HEK293 (cell line): ENCODE measurements at regions not wholly inside any gene's neighbourhood (a gene's known extent, or its start where the extent isn't known, plus 50 kb on each side); places are given as distances from the start of the nearest gene placed in this dataset.

ENCODE experiments used
- CTCF ChIA-PET: fragments of 350-600 bp; formaldehyde crosslinking; extraction: SDS; loops from one replicate; lab custom pipeline; 2021; ENCODE audit warnings: antibody characterized with exemption; lab: Yijun Ruan, JAX
- POLR2A ChIA-PET: fragments of 300-600 bp; formaldehyde crosslinking; extraction: SDS; loops from one replicate; lab custom pipeline; 2020; ENCODE audit warnings: antibody characterized with exemption, inconsistent platforms; lab: Yijun Ruan, JAX
- H3K27ac ChIP-seq: fragments of 200-500 bp; sonication (Bioruptor generic); 2 replicates; pipeline ENCODE4 v1.5.1; 2014; ENCODE audit warnings: low read depth, low read length, control low read depth, inconsistent platforms; ENCODE audit errors: extremely low read depth
- H3K36me3 ChIP-seq, 2 experiments: fragments of 200-500 bp in 1 of 2; sonication (Bioruptor generic) in 1 of 2; 1 replicate in 1 of 2; 2 replicates in 1 of 2; pipeline ENCODE4 v1.5.1; 2014 to 2017; ENCODE audit warnings: inconsistent platforms in 2 of 2, low read length in 2 of 2; ENCODE audit not compliant: control insufficient read depth in 2 of 2, insufficient read depth in 1 of 2
- H3K4me1 ChIP-seq: fragments of 200-500 bp; sonication (Bioruptor generic); 2 replicates; pipeline ENCODE4 v1.5.1; 2014; ENCODE audit warnings: mild to moderate bottlenecking, low read length, inconsistent platforms; ENCODE audit not compliant: control insufficient read depth, insufficient read depth
- H3K4me3 ChIP-seq: 2 replicates; pipeline ENCODE4 v1.5.1; 2011; ENCODE audit warnings: low read depth, mild to moderate bottlenecking, control low read depth, low read length, moderate library complexity
- H3K9me3 ChIP-seq: fragments of 200-500 bp; sonication (Bioruptor generic); 2 replicates; pipeline ENCODE4 v1.5.1; 2014; ENCODE audit warnings: low read depth, low read length, inconsistent platforms; ENCODE audit not compliant: control insufficient read depth, insufficient read depth
- BCL11B ChIP-seq: fragments of 450-650 bp; formaldehyde crosslinking; IDR thresholded peaks from 2 replicates; pipeline ENCODE4 v1.5.1; 2016; ENCODE audit warnings: low read depth, missing biosample characterization, missing genetic modification characterization
- BCL6B ChIP-seq: fragments of 450-650 bp; formaldehyde crosslinking; IDR thresholded peaks from 2 replicates; pipeline ENCODE4 v1.5.1; 2017; ENCODE audit warnings: missing biosample characterization, missing genetic modification characterization
- GLI2 ChIP-seq: fragments of 450-650 bp; formaldehyde crosslinking; IDR thresholded peaks from 2 replicates; pipeline ENCODE4; 2017; ENCODE audit warnings: missing biosample characterization, missing genetic modification characterization, low read depth, borderline replicate concordance
- GLI4 ChIP-seq: fragments of 450-650 bp; formaldehyde crosslinking; IDR thresholded peaks from 2 replicates; pipeline ENCODE4 v1.5.1; 2016; ENCODE audit warnings: missing biosample characterization, missing genetic modification characterization
- INSM2 ChIP-seq: fragments of 450-650 bp; formaldehyde crosslinking; IDR thresholded peaks from 2 replicates; pipeline ENCODE4 v1.5.1; 2016; ENCODE audit warnings: missing biosample characterization, missing genetic modification characterization
- KLF16 ChIP-seq: fragments of 450-650 bp; formaldehyde crosslinking; IDR thresholded peaks from 2 replicates; pipeline ENCODE4 v1.5.1; 2017; ENCODE audit warnings: missing biosample characterization, missing genetic modification characterization
- PATZ1 ChIP-seq: fragments of 450-650 bp; formaldehyde crosslinking; IDR thresholded peaks from 2 replicates; pipeline ENCODE4 v1.5.1; 2016; ENCODE audit warnings: missing biosample characterization, missing genetic modification characterization
- PRDM6 ChIP-seq: fragments of 450-650 bp; formaldehyde crosslinking; IDR thresholded peaks from 2 replicates; pipeline ENCODE4 v1.5.1; 2017; ENCODE audit warnings: missing biosample characterization, missing genetic modification characterization
- WT1 ChIP-seq: fragments of 450-650 bp; formaldehyde crosslinking; IDR thresholded peaks from 2 replicates; pipeline ENCODE4 v1.5.1; 2016; ENCODE audit warnings: missing biosample characterization, missing genetic modification characterization
- ZBTB44 ChIP-seq: fragments of 450-650 bp; IDR thresholded peaks from 2 replicates; pipeline ENCODE4 v1.5.1; 2018; ENCODE audit warnings: missing biosample characterization, mild to moderate bottlenecking, missing genetic modification characterization
- ZIC2 ChIP-seq: fragments of 450-650 bp; formaldehyde crosslinking; IDR thresholded peaks from 2 replicates; pipeline ENCODE4 v1.5.1; 2016; ENCODE audit warnings: missing biosample characterization, missing genetic modification characterization
- ZNF350 ChIP-seq: fragments of 450-650 bp; formaldehyde crosslinking; IDR thresholded peaks from 2 replicates; pipeline ENCODE4 v1.5.0; 2017; ENCODE audit warnings: missing biosample characterization, mild to moderate bottlenecking, missing genetic modification characterization
- ZNF354C ChIP-seq: fragments of 450-650 bp; formaldehyde crosslinking; IDR thresholded peaks from 2 replicates; pipeline ENCODE4 v1.5.1; 2016; ENCODE audit warnings: missing biosample characterization, missing genetic modification characterization, low read depth, borderline replicate concordance
- ZNF433 ChIP-seq: fragments of 450-650 bp; formaldehyde crosslinking; IDR thresholded peaks from 2 replicates; pipeline ENCODE4 v1.5.1; 2016; ENCODE audit warnings: missing biosample characterization, missing genetic modification characterization, low read depth
- ZNF449 ChIP-seq: fragments of 450-650 bp; formaldehyde crosslinking; IDR thresholded peaks from 2 replicates; pipeline ENCODE4 v1.5.1; 2017; ENCODE audit warnings: missing biosample characterization, mild to moderate bottlenecking, missing genetic modification characterization, moderate library complexity
- ZNF473 ChIP-seq: fragments of 450-650 bp; formaldehyde crosslinking; IDR thresholded peaks from 2 replicates; pipeline ENCODE4 v1.5.1; 2017; ENCODE audit warnings: missing biosample characterization, missing genetic modification characterization
- ZNF555 ChIP-seq: fragments of 450-650 bp; formaldehyde crosslinking; conservative IDR thresholded peaks from 2 replicates; pipeline ENCODE4 v1.5.1; 2017; ENCODE audit warnings: missing biosample characterization, mild to moderate bottlenecking, missing genetic modification characterization, inconsistent platforms
- ZNF596 ChIP-seq: fragments of 450-650 bp; IDR thresholded peaks from 2 replicates; pipeline ENCODE4 v1.5.0; 2018; ENCODE audit warnings: missing biosample characterization, mild to moderate bottlenecking, missing genetic modification characterization, moderate library complexity
- ZNF621 ChIP-seq: fragments of 450-650 bp; formaldehyde crosslinking; IDR thresholded peaks from 2 replicates; pipeline ENCODE4 v1.5.1; 2017; ENCODE audit warnings: missing biosample characterization, missing genetic modification characterization
- ZNF626 ChIP-seq: fragments of 450-650 bp; sonication (Bioruptor Pico); formaldehyde crosslinking; IDR thresholded peaks from 2 replicates; pipeline ENCODE4 v1.5.1; 2018; ENCODE audit warnings: missing biosample characterization, missing genetic modification characterization, inconsistent platforms
- ZNF701 ChIP-seq: fragments of 450-650 bp; formaldehyde crosslinking; IDR thresholded peaks from 2 replicates; pipeline ENCODE4 v1.5.1; 2016; ENCODE audit warnings: missing biosample characterization, missing genetic modification characterization
- ZNF707 ChIP-seq: fragments of 450-650 bp; formaldehyde crosslinking; IDR thresholded peaks from 2 replicates; pipeline ENCODE4 v1.5.1; 2016; ENCODE audit warnings: missing biosample characterization, missing genetic modification characterization
- ZNF791 ChIP-seq: fragments of 450-650 bp; formaldehyde crosslinking; IDR thresholded peaks from 2 replicates; pipeline ENCODE4 v1.5.1; 2016; ENCODE audit warnings: missing biosample characterization, missing genetic modification characterization
- ZSCAN5A ChIP-seq: fragments of 450-650 bp; formaldehyde crosslinking; IDR thresholded peaks from 2 replicates; pipeline ENCODE4 v1.5.1; 2016; ENCODE audit warnings: missing biosample characterization, missing genetic modification characterization

GRCh38 chr20:19015351-19016139 is 196.9 kb upstream of the SLC24A3 start:
- no peak for TF ChIP-seq ZNF701 (tag by site-specific recombination)
- no peak for TF ChIP-seq PATZ1
- TF ChIP-seq ZNF791 (tag by site-specific recombination) = no peak
- TF ChIP-seq ZIC2 (tag by site-specific recombination) = no peak
- TF ChIP-seq ZNF354C (tag by site-specific recombination) = no peak
- TF ChIP-seq ZBTB44 (tag by site-specific recombination) = no peak
- TF ChIP-seq KLF16 (tag by site-specific recombination) = no peak
- no peak for TF ChIP-seq ZSCAN5A
- no peak for TF ChIP-seq BCL11B (tag by site-specific recombination)
- TF ChIP-seq GLI2 = no peak
- no peak overlapping the region for H3K27ac ChIP-seq
- no peaks in the 10 kb centered on the region for H3K4me1 ChIP-seq
- H3K4me3 ChIP-seq = no peak overlapping the region
- CTCF ChIA-PET = no interaction called here
- H3K36me3 ChIP-seq = no peaks in the 10 kb centered on the region
- no peaks in the 10 kb centered on the region for H3K9me3 ChIP-seq
- POLR2A ChIA-PET = no interaction called here

GRCh38 chr20:19016140-19016497 is 196.3 kb upstream of the SLC24A3 start:
- no peak overlapping the region for H3K4me3 ChIP-seq
- ChIA-PET POLR2A (no interaction called here), CTCF (interaction anchor here (1.6 kb wide), 1 partner anchor 11 kb away, joined by 4 read pairs; no protein-coding TSS in a partner anchor)
- TF ChIP-seq PRDM6 (tag by site-specific recombination) (no peak), ZNF621 (tag by site-specific recombination) (no peak), ZNF473 (no peak), BCL6B (tag by site-specific recombination) (no peak), INSM2 (no peak), ZNF350 (tag by site-specific recombination) (no peak), GLI4 (tag by site-specific recombination) (no peak), WT1 (tag by site-specific recombination) (no peak), ZNF626 (tag by site-specific recombination) (no peak), ZNF449 (tag by site-specific recombination) (no peak), ZNF596 (tag by site-specific recombination) (no peak), ZNF433 (no peak), ZNF555 (tag by site-specific recombination) (no peak), ZNF707 (tag by site-specific recombination) (no peak), KLF16 (tag by site-specific recombination) (no peak)

More at GRCh38 chr20:19016140-19016497, 196.3 kb upstream of the SLC24A3 start:
- Histone ChIP-seq H3K36me3 (no peaks in the 10 kb centered on the region), H3K4me1 (no peaks in the 10 kb centered on the region), H3K9me3 (no peaks in the 10 kb centered on the region), H3K27ac (no peak overlapping the region)
